ENCODE measurements at regions not wholly inside any gene's neighbourhood (a gene's known extent, or its start where the extent isn't known, plus 50 kb on each side); places are given as distances from the start of the nearest gene placed in this dataset.
"Not testable (repeated sequence)": the region's sequence is repeated elsewhere in the genome, so short reads cannot be mapped to it uniquely, and the experiment has no call there.

GRCh38 chr1:221965252-221965651 is 223.4 kb upstream of the DUSP10 start:
- DNase-seq, result no peak
- TF ChIP-seq, protein P1, sequence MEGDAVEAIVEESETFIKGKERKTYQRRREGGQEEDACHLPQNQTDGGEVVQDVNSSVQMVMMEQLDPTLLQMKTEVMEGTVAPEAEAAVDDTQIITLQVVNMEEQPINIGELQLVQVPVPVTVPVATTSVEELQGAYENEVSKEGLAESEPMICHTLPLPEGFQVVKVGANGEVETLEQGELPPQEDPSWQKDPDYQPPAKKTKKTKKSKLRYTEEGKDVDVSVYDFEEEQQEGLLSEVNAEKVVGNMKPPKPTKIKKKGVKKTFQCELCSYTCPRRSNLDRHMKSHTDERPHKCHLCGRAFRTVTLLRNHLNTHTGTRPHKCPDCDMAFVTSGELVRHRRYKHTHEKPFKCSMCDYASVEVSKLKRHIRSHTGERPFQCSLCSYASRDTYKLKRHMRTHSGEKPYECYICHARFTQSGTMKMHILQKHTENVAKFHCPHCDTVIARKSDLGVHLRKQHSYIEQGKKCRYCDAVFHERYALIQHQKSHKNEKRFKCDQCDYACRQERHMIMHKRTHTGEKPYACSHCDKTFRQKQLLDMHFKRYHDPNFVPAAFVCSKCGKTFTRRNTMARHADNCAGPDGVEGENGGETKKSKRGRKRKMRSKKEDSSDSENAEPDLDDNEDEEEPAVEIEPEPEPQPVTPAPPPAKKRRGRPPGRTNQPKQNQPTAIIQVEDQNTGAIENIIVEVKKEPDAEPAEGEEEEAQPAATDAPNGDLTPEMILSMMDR (IDR thresholded peaks at IDR 0.05; ENCODE audit: borderline replicate concordance), result no peak
- no peaks in the 10 kb centered on the region for H3K4me1 ChIP-seq
- H3K9me3 ChIP-seq (replicated peaks), result no peaks in the 10 kb centered on the region
- no peaks in the 10 kb centered on the region for H3K27me3 ChIP-seq (ENCODE audit: low read depth)
- no peak overlapping the region for H3K27ac ChIP-seq (replicated peaks)
- intact Hi-C loops (cut with micrococcal nuclease), result no loop called here
- no peaks in the 10 kb centered on the region for H3K36me3 ChIP-seq
- no peak overlapping the region for H3K4me3 ChIP-seq

- Histone ChIP-seq H3K4me1 (no peaks in the 10 kb centered on the region), H3K27ac (replicated peaks) (no peak overlapping the region), H3K4me3 (no peak overlapping the region), H3K36me3 (no peaks in the 10 kb centered on the region), H3K27me3 (ENCODE audit: low read depth) (no peaks in the 10 kb centered on the region), H3K9me3 (replicated peaks) (no peaks in the 10 kb centered on the region)
- DNase-seq, result no peak
- TF ChIP-seq, protein P1 (IDR thresholded peaks at IDR 0.05; ENCODE audit: borderline replicate concordance), result no peak
- intact Hi-C loops (cut with micrococcal nuclease), result no loop called here
Observed at GRCh38 chr1:221963742-221964141, 221.9 kb upstream of the DUSP10 start.

DNA sequence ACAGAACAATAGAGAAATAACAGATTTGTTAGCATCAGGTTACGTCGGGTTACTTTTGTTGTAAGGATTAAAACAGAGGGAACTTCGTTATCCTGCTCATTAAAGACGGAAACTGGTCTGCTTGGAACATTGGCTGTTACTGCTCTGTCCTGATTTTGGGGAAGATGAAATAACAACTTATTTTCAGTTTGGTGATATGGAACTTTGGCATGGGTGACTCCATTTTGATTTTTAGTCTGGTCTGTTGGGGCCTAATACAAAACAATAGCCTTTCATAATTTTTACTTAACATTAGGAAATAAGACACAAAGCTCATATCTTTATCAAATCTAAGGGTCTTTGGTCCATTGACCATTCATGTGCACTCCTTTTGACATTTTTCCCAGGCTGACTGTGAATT is 220.5 kb upstream of the DUSP10 start:
- no peak overlapping the region for H3K27ac ChIP-seq (replicated peaks)

DNA sequence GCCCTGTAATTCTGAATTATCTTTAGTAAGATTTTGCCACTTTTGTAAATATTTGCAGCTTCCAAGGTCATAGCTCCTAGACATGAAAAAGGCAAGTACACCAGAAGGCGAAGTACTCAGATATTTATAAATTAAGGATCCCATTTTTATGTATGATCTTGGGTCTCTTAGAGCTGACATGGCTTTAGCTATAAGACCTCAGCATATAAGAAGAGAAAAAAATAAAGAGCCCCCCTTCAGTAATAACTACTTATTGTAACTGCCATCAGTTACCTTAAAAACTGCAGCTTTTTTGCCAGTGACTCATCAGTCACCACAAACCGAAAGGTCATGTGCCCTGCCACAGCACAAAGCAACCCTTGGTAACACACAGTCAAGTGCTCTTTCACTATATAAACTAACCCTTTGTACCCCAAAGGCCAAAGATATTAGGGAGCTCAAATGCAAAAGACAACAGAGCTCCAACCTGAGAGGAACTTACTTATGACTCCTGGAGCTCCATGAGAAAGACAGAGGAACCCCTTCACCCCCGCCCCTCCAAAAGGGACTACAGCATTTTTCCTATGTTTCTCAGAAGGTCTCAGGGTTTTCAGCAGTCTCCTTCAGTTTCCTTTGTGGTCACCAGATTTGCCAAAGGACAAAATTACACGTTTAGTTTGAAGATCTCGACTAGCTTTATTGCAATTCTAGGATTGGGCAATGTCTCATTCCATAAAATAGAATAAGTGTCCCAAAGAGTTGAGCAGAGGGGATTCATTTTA is 219.8 kb upstream of the DUSP10 start:
- intact Hi-C loops (cut with micrococcal nuclease), result no loop called here
- Histone ChIP-seq H3K4me3 (no peak overlapping the region), H3K36me3 (no peaks in the 10 kb centered on the region), H3K4me1 (no peaks in the 10 kb centered on the region), H3K27me3 (ENCODE audit: low read depth) (no peaks in the 10 kb centered on the region), H3K27ac (replicated peaks) (no peak overlapping the region), H3K9me3 (replicated peaks) (peaks cover 8% of the 10 kb centered on the region)
- TF ChIP-seq, protein P1 (IDR thresholded peaks at IDR 0.05; ENCODE audit: borderline replicate concordance), result no peak
- DNase-seq, result no peak

More for the DNA sequence above, 220.5 kb upstream of the DUSP10 start:
- H3K36me3 ChIP-seq, result no peaks in the 10 kb centered on the region
- H3K4me3 ChIP-seq, result no peak overlapping the region
- DNase-seq, result no peak
- intact Hi-C loops (cut with micrococcal nuclease), result no loop called here
- H3K9me3 ChIP-seq (replicated peaks), result peaks cover 3% of the 10 kb centered on the region
- H3K27me3 ChIP-seq (ENCODE audit: low read depth), result no peaks in the 10 kb centered on the region
- H3K4me1 ChIP-seq, result no peaks in the 10 kb centered on the region
- TF ChIP-seq, protein P1 (IDR thresholded peaks at IDR 0.05; ENCODE audit: borderline replicate concordance), result no peak

DNA sequence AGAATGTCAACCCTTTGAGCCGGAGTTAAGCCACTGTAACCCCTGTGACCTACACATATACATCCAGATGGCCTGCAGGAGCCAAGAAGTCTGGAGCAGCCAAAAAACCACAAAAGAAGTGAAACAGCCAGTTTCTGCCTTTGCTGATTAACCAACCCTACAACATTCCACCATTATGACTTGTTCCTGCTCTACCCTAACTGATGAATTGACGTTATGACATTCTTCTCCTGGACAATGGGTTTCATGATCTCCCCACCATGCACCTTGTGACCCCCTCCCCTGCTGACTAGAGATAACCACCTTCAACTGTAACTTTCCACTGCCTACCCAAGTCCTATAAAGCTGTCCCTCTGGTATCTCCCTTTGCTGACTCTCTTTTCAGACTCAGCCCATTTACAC is 216.3 kb upstream of the DUSP10 start:
- H3K36me3 ChIP-seq; DNase-seq; H3K27ac ChIP-seq (replicated peaks); H3K27me3 ChIP-seq (ENCODE audit: low read depth); H3K4me3 ChIP-seq; intact Hi-C loops (cut with micrococcal nuclease); H3K4me1 ChIP-seq: not testable (repeated sequence)
- peaks cover 17% of the 10 kb centered on the region for H3K9me3 ChIP-seq (replicated peaks)

GRCh38 chr1:221957350-221957749 is 215.5 kb upstream of the DUSP10 start:
- peaks cover 17% of the 10 kb centered on the region for H3K9me3 ChIP-seq (replicated peaks)
- H3K27ac ChIP-seq (replicated peaks); H3K4me1 ChIP-seq; H3K4me3 ChIP-seq; DNase-seq; H3K27me3 ChIP-seq (ENCODE audit: low read depth); H3K36me3 ChIP-seq; intact Hi-C loops (cut with micrococcal nuclease): not testable (repeated sequence)
